Central memory CD4-positive, alpha-beta T cell (primary cell): ENCODE measurements at regions not wholly inside any gene's neighbourhood (a gene's known extent, or its start where the extent isn't known, plus 50 kb on each side); places are given as distances from the start of the nearest gene placed in this dataset.

Source experiments
- DNase-seq: peaks from one replicate; pipeline ENCODE4 v3.0.0; 2022

DNA sequence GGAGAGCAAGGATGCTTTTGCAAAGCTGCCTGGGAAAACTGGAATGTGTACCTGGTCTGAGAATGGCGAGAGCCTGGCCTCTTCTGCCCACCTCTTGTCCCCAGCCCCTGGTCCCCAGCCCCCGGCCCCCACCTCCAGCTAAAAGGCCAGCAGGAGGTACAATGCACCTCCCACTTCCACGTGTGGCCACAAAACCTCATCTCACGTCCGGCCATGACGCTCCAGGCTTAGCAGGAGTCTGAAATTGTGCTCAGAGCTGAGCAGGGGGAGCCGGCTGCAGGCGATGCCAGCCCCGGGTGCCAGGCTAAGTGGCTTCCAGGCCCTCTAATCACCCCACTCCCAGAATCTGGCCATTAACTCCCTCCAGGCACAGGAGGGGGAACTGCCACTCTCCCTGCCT, 83.1 kb upstream of the PRR20G start:
- DNase-seq, result no peak

DNA sequence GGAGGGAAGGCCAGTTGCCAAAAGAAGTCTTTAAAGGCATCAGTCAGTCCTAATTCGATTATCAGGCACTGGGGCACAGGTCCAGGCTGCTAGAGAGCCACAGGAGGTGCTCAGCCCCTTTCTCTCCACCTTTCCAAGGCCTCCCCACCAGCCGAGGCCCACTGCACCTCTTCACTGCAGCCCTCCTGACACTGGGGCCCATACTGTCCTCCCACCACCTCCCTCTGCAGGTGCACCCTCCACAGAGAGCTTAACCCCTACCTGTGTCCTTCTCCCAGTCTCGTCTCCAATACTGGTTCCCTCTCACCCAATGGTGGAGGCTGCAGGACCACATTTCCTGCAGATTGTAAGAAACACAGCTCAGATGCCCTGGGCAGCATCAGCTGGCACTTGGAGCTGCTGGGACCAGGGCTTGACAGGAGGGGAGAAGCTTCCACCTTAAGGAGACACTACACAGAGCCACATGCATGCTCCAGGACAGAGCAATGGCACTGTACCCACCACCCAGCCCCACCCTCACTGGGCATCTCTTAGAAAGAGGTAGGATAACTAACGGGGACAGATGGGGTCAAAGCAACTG, 81.6 kb upstream of the PRR20G start:
- no peak for DNase-seq

DNA sequence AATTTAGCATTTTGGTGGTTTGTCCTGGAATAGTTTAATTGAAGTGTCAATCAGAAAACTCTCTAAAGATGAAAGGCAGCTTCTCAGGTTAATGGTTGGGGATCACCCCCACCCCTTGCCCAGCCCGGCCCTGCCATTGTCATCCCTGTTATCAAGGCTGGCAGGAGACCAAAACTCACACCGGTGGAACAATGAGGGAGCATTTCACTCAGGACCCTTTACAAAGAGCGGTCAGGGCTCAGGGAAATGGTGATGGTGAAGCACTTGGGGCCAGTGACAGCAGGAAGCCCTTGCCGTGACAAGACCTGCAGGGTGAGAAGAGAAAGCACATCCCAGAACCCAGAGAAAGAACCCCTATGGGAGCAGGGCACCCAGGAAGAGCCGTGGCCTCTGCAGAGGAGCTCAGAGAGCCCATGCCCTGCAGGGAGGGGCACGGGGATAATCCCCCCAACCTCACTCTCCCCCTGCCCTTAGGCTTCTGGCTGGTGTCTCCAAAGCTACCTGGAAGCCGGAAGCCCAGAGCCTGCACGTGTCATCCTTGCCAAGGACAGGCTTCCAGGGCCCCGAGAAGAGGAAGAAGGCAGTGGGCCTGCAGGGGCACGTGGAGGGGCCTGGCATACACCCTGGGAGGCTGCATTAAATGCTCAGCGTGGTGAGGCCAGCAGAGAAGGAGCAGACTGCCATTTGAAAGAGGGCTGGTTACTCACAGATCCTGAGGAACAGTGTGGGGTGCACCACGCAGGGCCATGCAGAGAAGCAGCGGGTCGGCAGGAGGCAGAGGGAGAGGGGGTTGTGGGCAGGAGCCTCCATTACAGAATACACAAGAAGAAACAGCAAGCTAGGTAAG, 80.6 kb upstream of the PRR20G start:
- DNase-seq, result no peak

DNA sequence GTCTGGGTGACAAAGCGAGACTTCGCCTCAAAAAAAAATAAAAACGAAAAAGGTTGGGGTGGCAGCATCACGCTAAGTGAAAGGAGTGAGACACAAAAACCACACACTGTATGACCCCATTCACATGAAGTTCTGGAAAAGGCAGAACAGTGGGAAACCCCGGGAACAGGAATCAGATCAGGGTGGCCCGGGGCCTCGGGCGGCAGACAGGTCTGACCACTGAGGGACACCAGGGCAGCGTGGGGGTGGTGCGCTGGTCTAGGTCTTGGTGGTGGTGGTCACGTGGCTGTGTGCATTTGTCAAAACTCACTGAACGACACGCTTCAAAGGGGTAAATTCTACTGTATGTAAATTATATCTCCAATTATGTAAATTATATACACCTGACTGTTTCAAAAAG, 79.7 kb upstream of the PRR20G start:
- no peak for DNase-seq

DNA sequence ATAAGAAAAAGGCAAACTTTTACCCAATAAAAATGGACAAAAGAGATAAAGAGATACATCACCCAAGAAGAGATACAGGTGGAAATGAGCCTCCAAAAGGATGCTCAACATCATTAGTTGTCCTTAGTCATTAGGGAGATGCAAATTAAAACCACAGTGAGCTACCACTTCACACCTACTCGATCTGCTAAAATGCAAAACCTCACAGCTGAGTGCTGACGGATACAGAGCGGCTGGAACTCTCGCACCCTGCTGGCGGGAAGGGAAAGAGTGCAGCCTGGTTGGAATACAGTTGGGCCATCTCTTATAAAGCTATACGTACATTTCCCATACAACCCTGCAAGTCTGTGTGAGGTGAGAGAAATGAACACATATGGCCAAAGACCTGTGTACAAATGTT, 78.5 kb upstream of the PRR20G start:
- DNase-seq, result no peak

DNA sequence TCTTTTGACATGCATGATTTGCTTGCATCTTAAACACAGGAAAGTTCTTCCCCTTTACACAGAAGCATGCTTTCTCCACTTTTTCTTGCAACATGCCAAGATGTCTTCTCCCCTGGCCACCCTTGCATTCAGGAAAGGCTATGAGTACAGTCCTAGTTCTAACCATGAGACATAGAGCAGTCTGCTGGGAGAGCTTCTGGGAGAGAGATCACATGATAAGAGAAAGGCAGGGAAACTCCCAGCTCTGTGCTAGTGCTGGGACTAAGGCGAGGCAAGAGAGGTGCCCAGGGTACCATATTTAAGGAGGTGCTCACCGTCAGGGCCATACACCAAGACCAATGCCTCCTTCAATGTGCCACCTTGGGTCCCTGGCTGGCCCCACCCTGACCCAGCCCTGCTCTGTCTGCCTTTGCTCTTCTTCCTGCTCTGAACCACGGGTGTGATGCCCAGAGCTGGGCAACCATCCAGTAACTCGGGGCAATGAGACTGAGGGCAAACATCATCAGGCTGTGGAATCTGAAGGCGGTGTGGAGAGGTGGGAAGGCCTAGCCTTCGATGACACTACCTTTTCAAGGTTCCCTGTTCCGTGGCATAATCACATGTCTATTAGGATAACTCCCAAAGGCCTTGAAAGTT, 77.4 kb upstream of the PRR20G start:
- DNase-seq, result no peak

DNA sequence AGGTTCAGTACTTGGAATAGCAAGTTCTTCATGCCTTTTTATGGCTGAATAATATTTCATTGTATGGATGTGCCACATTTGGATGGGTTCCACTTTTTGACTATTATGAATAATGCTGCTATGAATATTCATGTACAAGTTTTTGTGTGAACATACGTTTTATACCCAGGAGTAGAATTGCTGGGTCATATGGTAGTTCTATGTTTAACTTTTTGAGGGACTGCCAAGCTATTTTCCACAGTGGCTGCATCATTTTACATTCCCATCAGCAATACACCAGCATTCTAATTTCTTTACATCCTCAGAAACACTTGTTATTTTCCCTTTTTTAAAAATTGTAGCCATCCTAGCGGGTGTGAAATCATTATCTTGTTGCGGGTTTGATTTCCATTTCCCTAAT, 76.0 kb upstream of the PRR20G start:
- no peak for DNase-seq

DNA sequence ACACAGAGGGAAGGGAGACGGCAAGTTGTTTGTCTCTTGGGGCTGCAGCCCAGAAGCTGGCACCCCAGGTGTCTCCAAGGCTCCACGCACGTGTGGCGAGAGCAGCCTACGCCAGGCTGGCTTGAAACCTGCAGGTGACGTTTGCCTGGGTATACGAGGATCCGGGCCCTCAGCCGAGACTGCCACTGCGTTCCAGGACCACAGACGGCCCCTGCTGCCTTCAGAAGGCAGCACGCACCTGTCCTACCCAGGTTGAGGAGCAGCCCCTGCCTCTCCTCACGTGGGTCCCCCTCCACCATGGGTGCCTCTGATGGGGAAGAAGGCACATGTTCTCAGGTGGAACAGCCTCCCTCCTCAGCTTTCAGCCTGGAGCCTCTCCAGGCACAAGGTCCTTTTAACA, 75.3 kb upstream of the PRR20G start:
- DNase-seq, result no peak

DNA sequence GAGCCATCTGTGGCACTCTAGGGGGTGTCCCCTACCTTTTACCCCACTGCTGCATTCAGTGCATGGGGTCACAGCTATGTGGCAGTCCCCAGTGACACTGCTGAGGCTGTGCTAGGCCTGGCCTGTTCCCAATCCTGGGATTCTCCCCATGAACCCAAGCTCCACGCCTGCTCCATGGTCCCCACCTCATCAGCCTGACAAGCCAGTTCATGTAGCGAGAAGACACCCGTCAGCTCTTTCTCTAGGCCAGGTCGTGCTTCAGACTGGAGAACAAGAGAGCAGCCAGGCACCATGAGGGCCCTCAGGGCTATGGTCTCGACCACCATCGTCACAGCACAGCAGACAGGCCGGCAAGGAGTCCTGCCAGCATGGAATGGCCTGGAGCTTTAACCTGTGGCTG, 72.8 kb upstream of the PRR20G start:
- no peak for DNase-seq

DNA sequence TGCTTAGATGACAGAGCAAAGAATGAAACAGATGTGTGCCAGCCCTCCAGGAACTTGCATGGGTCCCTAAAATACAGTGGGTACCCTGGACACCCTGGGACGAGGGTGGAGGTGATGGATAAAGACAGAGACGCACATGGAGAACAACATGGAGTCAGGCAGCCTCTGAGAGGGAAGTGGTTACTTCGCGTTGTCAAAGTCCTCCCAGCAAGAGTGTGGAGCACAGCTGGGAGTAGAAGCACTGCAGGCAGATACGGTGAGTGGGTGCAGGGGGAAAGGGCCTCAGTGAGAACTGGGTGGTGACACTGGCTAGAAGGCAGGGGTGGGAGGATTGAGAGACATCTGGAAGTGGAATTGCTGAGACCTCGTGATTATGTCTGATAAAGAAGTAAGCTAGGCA, 70.8 kb upstream of the PRR20G start:
- no peak for DNase-seq

DNA sequence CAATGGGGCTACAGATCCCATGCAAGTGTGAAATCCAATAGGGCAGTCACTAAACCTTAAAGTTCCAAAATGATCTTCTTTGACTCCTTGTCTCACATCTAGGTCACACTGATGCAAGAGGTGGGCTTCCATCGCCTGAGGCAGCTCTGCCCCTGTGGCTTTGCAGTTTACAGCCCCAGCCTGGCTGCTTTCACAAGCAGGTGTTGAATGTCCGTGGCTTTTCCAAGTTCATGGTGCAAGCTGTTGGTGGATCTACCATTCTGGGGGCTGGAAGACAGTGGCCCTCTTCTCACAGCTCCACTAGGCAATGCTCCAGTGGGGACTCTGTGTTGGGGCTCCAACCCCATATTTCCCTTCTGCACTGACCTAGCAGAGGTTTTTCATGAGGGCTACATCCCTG, 68.5 kb upstream of the PRR20G start:
- no peak for DNase-seq

DNA sequence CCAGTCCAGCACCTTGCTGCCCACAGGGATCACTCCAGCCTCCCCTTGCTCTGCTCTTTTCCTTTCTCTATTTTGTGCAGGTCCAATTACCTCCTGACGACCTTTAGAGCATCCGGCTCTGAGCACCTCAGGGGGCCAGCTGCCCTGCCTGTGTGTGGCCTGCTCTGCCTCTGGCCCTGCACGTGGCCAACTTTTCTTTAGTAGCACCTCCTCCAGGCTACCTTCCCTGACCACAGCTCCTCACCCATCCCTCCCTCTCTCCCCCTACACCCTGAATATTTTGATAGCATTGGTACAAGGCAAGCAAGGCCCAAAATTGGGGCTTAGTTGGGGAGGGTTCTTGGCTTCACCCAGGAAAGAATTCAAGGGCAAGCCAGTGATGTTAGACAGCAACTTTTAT, 66.9 kb upstream of the PRR20G start:
- DNase-seq, result no peak

DNA sequence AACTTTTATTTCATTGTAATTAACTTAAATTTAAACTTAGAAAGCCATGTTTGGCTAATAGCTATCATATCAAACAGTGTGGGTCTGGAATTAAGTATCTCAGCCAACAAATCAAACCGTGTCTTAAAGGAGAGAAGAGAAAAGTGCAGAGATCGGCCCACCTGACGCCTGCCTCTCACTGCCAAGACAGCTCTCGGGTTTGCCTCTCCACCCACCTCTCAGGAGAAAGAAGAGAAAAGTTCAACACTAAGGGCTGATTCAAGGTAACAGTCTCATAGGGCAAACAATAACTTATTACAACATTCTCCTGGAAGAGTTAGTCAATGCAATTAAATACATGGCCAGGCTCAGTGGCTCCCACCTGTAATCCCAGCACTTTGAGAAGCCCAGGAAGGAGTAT, 64.8 kb upstream of the PRR20G start:
- DNase-seq, result no peak

DNA sequence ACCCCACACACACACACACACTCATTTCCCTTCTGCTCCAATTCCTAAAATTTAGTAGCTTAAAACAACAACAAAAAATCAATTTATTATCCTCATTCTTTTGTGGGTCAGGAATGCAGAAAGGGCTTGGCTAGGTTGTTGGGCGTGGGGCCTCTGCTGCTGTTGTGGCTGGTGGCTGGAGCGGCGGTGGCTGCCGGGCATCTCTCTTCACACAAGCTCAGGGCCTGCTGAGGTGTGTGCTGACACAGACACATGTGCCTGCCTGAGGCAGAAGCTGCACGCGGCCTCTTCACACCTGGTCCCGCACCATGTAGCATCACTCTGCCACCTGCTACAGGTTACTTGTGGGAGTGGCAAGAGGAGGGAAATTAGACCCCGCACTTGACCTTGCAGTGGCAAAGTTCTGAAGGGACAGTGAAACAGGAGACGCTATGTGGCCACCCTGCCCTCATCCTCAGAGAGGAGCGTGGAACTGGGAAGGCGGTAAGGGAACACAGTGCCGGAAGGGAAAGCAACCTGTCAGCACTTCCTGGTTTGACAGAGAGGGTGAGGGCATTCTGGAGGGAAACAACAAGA, 64.0 kb upstream of the PRR20G start:
- no peak for DNase-seq

DNA sequence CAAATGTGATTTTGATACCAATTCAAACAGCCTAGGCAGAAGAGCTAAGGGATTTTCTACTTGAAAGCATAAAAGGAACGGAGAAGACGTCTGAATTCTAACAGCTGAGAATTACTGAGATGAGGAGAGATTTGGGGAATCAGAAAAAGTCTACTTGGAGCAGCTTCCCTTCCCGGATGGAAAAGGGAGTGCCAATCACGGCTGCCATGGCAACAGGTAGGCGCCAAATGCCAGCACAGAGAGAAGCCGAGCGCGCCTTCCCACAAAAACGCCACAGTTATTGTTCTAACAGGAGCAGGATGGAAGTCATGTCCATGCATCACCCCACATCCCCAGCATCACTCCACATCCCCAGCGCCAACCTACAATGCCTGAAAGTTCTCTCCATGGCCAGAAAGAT, 63.5 kb upstream of the PRR20G start:
- DNase-seq, result no peak

DNA sequence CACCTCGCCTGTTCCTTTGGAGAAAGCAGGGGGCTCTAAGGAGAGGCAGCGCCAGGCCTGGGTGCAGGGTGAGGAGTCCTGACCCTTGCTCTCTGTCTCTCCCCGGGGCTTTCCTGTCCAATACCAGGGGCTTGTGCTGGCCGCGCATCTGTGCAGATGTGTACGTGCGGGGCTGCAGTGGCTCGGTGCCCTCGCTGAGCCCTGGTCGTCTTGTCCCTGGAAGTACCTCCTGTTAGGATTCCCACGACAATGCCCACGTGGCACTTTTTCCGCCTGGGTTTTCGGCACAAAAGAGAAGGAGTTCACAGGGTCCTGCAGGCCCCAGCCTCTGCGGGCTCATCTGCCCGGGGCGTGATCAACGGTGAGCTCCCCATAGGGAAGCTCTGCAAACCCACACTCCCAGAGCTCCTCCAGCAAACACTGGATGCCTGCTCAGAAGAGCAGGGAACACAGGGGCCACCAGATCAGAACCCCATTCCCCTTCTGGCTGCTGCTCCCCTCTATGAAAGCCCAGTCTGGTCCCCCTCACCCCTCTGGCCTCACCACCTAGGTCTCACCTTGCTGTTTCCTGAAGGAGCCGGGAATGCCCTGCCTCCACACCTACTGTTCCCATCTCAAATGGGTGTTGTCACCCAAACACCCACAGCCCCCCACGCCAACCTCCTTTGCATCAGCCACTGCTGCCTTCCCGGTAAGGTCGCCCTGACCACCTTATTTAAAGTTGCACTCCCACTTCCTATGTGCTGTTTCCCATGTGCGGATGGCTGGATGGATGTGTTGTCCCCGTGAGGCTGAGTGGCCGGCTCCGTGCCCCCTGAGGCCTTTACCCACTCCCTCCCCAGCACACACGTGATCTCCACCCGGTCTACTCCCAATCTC, 62.6 kb upstream of the PRR20G start:
- no peak for DNase-seq

DNA sequence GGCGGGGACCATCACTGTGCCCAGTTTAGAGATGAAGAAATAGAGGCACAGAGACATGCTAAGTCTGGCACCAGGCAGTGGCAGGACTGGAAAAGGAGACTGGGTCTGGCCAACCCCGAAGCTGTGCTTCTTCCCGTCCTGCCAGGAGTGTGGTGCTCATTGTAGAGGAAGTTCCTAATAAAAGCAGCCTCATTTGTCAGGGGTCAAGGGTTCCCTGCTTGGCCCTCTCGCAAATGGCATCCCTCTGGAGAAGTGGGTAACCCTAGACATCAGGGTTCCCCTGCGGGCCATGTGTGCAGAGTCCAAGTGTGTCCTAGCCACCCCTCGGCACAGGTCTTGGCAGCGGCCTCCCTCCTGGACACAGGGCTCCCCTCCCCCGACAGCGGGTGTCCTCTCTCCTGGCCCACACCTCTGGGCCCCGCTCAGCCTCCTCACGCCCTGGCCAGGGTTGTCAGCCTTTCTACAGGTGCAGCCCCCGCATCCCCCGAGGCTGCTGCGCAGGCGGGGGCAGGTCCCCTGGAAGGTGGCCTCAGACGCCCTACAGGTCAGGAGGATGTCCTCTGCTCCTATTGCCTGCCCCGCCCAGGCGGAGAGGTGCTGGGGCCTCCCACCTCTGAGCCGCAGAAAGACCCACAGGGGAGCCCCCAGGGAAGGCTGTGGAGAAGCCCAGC, 61.8 kb upstream of the PRR20G start:
- DNase-seq, result no peak

DNA sequence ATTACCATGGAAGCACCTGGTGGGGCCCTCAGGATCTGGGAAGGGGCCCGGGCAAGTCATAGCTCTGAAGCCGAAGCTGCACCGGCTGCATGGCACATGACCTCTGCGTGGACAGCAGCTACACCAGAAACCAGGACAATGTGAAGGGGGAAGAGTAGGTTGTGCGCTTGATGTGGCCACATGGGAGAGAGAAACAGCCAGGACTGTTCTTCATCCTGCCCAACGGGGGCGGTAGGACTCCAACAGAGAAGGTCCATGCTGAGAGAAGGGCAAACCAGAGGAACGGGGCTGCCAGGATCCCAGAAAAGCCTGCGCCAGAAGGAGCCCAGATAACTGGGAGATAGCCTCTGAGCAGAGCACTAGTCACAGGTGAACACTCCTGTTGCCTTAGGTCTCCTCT, 54.9 kb upstream of the PRR20G start:
- no peak for DNase-seq

DNA sequence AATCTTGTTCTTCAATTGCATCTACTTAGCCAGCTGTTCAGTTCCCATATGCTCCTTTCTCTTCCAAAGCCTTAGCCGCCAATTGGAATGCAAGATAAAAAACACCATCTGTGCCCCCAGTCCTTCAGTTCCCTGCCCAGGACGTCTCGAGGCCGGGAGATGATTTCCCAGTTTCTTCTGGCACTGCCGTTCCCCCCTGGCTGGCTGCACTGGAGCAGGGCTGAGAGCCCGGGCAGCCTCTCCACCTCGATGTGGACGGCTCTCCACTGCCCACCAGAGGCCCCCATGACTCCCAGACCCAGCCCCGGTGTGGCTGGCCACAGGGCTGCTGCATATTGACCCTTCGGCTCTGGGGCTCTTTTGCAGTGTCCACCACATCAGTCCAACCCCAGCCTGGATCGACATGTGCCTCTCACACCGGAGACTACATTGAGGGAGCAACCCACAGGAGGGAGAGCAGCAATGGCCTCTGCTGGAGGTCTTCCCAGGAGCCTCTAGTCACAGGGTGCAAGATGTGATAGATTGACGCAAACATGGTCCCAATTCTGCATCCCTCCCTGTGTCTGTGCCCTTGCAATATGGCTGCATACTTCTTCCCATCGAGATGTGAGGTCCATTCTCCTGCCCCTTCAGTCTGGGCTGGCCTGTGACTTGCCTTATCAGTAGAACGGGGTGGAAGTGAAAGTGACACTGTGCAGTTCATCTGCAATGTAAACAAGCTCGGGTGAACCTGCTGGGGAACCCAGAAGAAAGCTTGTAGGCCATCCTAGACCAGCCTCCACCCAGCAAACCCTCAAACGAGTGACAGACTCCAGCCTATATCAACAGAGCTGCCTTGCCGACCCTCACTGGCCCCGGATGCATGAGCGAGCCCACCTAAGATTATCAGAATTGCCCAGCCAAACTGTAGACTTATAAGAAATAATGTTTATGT, 52.3 kb upstream of the PRR20G start:
- DNase-seq, result no peak

DNA sequence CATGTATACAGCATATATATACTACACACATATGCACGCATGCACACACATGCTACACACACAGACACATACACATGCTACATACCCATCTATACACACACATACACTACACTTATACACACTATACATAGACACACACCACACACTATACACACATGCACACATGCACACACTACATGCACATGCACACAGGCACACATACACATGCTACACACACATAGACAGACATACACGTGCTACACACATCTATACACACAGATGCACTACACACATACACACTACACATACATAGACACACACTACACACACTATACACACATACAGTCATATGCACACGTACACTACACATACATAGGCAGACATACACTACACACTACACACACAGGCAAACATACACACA, 51.2 kb upstream of the PRR20G start:
- DNase-seq, result no peak

DNA sequence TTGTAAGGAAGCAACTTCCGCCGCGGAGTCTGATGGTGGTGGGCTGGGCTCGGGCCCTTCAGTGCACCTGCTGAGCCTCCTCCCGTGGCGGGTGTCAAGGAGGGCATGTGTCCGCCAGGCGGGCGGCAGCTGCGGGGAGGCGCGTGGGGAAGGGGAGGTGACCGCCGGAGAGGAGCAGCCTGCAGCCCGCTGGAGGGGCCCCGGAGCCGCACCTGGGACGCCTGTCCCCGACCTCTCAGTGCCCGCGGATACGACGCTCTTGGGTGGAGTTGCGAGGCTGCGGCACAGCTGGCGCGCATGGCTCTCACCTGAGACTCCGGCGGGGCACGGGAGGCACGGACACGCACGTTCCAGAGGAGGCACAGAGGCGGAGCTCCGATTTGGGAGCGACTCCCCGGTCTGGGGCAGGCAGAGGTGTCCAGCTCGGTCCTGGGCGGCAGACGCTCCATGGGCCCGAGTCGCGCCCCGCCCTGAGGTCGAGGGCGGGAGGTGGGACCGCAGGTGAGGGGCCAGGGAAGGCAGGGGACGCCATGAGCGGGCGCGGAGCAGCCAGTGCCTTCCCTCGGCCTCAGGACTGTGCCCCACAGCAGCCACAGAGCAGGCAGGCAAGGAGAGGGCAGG, 50.2 kb upstream of the PRR20G start:
- no peak for DNase-seq
